ENCODE measurements at regions not wholly inside any gene's neighbourhood (a gene's known extent, or its start where the extent isn't known, plus 50 kb on each side); places are given as distances from the start of the nearest gene placed in this dataset.

DNA sequence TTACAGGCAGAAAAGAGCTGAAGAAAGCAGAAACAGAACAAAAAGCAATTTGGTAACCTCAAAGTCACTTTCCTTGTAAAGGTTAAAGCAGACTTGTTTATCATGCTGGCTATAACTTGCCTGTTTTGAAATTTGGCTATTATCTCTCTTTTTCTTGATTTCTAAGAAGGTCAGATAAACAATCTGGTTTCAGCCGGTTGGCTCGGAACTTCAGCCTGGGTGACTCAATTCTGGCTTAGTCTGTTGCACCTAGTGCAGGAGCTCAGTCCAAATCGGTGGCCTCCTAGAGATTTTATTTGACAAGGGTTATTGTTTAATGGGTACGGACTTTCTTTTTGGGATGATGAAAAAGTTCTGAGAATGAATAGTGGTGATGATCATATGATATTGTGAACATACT lies 367.1 kb upstream of the B3GAT1 start:
- H3K4me1 Mint-ChIP-seq (ENCODE audit: low read depth): peaks cover 49% of the 10 kb centered on the region
- H3K27me3 Mint-ChIP-seq (ENCODE audit: low read depth): no peaks in the 10 kb centered on the region
- no peaks in the 10 kb centered on the region for H3K36me3 Mint-ChIP-seq (ENCODE audit: low read depth)
- DNase-seq (ENCODE audit: low spot score): no peak
- H3K27ac Mint-ChIP-seq (ENCODE audit: unreplicated experiment): no peak overlapping the region
- H3K9me3 Mint-ChIP-seq (ENCODE audit: low read depth): no peaks in the 10 kb centered on the region
- no peak overlapping the region for H3K4me3 Mint-ChIP-seq (ENCODE audit: unreplicated experiment)
- TF ChIP-seq, protein P1, sequence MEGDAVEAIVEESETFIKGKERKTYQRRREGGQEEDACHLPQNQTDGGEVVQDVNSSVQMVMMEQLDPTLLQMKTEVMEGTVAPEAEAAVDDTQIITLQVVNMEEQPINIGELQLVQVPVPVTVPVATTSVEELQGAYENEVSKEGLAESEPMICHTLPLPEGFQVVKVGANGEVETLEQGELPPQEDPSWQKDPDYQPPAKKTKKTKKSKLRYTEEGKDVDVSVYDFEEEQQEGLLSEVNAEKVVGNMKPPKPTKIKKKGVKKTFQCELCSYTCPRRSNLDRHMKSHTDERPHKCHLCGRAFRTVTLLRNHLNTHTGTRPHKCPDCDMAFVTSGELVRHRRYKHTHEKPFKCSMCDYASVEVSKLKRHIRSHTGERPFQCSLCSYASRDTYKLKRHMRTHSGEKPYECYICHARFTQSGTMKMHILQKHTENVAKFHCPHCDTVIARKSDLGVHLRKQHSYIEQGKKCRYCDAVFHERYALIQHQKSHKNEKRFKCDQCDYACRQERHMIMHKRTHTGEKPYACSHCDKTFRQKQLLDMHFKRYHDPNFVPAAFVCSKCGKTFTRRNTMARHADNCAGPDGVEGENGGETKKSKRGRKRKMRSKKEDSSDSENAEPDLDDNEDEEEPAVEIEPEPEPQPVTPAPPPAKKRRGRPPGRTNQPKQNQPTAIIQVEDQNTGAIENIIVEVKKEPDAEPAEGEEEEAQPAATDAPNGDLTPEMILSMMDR (IDR thresholded peaks at IDR 0.05): no peak

DNA sequence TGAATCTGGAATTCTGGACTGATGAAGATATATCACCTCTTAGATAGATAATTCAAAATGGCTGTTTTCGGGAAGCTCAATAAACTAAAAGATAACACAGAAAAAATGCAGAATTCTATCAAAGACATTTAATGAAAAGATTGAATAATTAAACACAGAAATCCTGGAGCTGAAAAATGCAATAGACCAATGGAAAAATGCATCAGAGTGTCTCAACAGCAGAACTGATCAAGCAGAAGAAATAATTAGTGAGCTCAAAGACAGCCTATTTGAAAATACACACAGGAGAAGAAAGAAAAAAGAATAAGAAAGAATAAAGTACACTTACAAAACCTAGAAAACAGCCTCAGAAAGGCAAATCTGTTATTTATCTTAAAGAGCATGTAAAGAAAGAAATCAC lies 356.4 kb upstream of the B3GAT1 start:
- DNase-seq (ENCODE audit: low spot score): no peak
- Mint-ChIP-seq H3K9me3 (ENCODE audit: low read depth) (peaks cover 16% of the 10 kb centered on the region), H3K4me3 (ENCODE audit: unreplicated experiment) (no peak overlapping the region), H3K27me3 (ENCODE audit: low read depth) (peaks cover 14% of the 10 kb centered on the region), H3K36me3 (ENCODE audit: low read depth) (peaks cover 4% of the 10 kb centered on the region), H3K4me1 (ENCODE audit: low read depth) (no peaks in the 10 kb centered on the region), H3K27ac (ENCODE audit: unreplicated experiment) (no peak overlapping the region)
- TF ChIP-seq, protein P1 (IDR thresholded peaks at IDR 0.05): no peak

DNA sequence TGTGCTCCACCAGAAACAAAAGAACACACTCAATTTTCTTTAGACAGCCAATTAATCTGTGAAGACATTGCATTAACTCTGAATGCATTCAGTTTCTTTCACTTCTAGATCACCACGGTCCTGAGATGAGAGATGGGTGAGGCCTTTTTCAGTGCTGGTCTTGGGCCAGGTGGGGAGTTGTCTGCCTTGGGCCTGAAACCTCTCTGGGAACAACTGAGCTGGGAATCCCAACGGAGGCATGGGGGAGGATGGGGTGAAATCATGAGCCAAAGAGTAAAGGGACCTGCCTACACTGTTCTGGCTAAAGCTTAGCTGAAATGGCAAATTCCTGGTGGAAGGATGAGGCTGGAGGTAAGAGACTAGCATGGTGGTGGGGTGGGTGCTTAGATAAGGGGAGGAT lies 353.5 kb upstream of the B3GAT1 start:
- H3K27me3 Mint-ChIP-seq (ENCODE audit: low read depth): peaks cover 12% of the 10 kb centered on the region
- H3K9me3 Mint-ChIP-seq (ENCODE audit: low read depth): peaks cover 16% of the 10 kb centered on the region
- no peak overlapping the region for H3K4me3 Mint-ChIP-seq (ENCODE audit: unreplicated experiment)

DNA sequence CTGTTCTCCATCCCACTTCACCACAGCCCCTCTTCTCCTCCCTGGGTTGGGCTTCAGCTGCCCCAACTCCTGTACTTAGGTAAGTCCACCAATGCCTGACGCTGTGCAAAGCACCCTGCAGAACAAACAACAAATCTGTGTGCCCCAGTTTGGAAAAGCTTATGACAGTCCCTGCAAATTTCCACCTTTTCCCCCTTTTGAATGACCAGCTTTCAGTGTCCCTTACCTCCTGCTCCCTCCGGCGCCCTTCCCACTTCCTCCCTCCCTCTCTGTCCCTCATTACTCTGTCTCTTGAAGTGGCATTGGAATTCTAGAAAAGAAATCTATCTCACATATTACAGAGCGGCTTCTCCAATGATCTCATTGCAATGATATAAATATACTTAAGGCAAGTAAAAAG lies 352.9 kb upstream of the B3GAT1 start:
- Mint-ChIP-seq H3K27ac (ENCODE audit: unreplicated experiment) (no peak overlapping the region), H3K36me3 (ENCODE audit: low read depth) (peaks cover 4% of the 10 kb centered on the region), H3K9me3 (ENCODE audit: low read depth) (peaks cover 16% of the 10 kb centered on the region), H3K27me3 (ENCODE audit: low read depth) (peaks cover 12% of the 10 kb centered on the region), H3K4me1 (ENCODE audit: low read depth) (no peaks in the 10 kb centered on the region), H3K4me3 (ENCODE audit: unreplicated experiment) (no peak overlapping the region)
- no peak for DNase-seq (ENCODE audit: low spot score)
- TF ChIP-seq, protein P1 (IDR thresholded peaks at IDR 0.05): no peak

More for the DNA sequence above, 353.5 kb upstream of the B3GAT1 start:
- Mint-ChIP-seq H3K27ac (ENCODE audit: unreplicated experiment) (no peak overlapping the region), H3K4me1 (ENCODE audit: low read depth) (no peaks in the 10 kb centered on the region), H3K36me3 (ENCODE audit: low read depth) (peaks cover 4% of the 10 kb centered on the region)
- no peak for DNase-seq (ENCODE audit: low spot score)
- TF ChIP-seq, protein P1 (IDR thresholded peaks at IDR 0.05): no peak

DNA sequence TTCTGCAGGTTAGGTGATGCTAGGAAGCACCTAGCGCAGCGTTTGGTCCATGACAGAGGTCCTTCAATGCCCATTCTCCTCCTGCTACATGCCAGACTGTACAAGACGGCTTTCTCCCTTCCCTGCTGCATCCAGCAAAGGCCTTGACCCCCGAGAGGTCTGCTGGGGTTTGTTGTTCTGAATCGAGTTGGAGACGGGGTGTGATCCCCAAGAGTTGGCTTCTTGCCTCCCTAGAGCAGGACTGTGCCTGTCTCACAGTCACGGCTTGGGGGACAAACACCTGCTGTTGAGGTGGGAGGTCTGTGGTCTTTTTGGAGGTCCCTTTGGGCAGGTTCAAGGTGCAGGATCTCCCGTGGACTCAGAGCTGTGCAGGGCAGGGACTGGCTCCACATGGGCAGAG lies 352.3 kb upstream of the B3GAT1 start:
- Mint-ChIP-seq H3K4me1 (ENCODE audit: low read depth) (no peaks in the 10 kb centered on the region), H3K4me3 (ENCODE audit: unreplicated experiment) (no peak overlapping the region), H3K27me3 (ENCODE audit: low read depth) (peaks cover 12% of the 10 kb centered on the region), H3K36me3 (ENCODE audit: low read depth) (peaks cover 4% of the 10 kb centered on the region), H3K27ac (ENCODE audit: unreplicated experiment) (no peak overlapping the region), H3K9me3 (ENCODE audit: low read depth) (peaks cover 16% of the 10 kb centered on the region)
- TF ChIP-seq, protein P1 (IDR thresholded peaks at IDR 0.05): no peak
- no peak for DNase-seq (ENCODE audit: low spot score)

All from chondrocyte (in vitro differentiated cells).